Breast epithelium (tissue), 4 donors: ENCODE measurements at regions not wholly inside any gene's neighbourhood (a gene's known extent, or its start where the extent isn't known, plus 50 kb on each side); places are given as distances from the start of the nearest gene placed in this dataset.

Source experiments
- DNase-seq, 2 donors: peaks; one replicate each; pipeline ENCODE4 v3.0.0-alpha.2; 2019; ENCODE audit warnings: low spot score in 2 of 2
- H3K27ac ChIP-seq, 2 donors: fragments of 200-600 bp; sonication (generic) in 1 of 2; one replicate each; pipeline ENCODE4 v1.5.1; 2016 to 2019; ENCODE audit warnings: mild to moderate bottlenecking in 1 of 2
- H3K27me3 ChIP-seq, 2 donors: fragments of 200-600 bp; sonication (generic) in 1 of 2; one replicate each; pipeline versions ENCODE4 v1.5.1 to v1.6.0; 2017 to 2019; ENCODE audit warnings: control low read depth in 1 of 2, mild to moderate bottlenecking in 1 of 2
- H3K36me3 ChIP-seq: fragments of 200-600 bp; one replicate; pipeline ENCODE4 v1.5.1; 2019
- H3K4me1 ChIP-seq, 2 donors: fragments of 200-600 bp; sonication (generic); one replicate each; pipeline ENCODE4 v1.5.1; 2016 to 2019; ENCODE audit warnings: control low read depth in 1 of 2
- H3K4me3 ChIP-seq, 3 donors: fragments of 200-600 bp; sonication (generic); 1 replicate in 2 of 3; 2 replicates in 1 of 3; pipeline ENCODE4 v1.5.1; 2016 to 2019; ENCODE audit warnings: mild to moderate bottlenecking in 3 of 3, moderate library complexity in 2 of 3
- H3K9me3 ChIP-seq, 2 donors: fragments of 200-600 bp; sonication (generic) in 1 of 2; one replicate each; pipeline ENCODE4 v1.5.1; 2016 to 2019; ENCODE audit warnings: control low read depth in 1 of 2
- POLR2A ChIP-seq: fragments of 450-650 bp; IDR thresholded peaks from one replicate; pipeline ENCODE4 v1.6.1; 2016; ENCODE audit warnings: antibody characterized with exemption, mild to moderate bottlenecking, moderate library complexity
- POLR2AphosphoS5 ChIP-seq, 3 donors: sonication (generic); formaldehyde crosslinking; IDR thresholded peaks; one replicate each; pipeline ENCODE4 v1.6.1; 2017; ENCODE audit warnings: antibody characterized with exemption in 3 of 3
- intact Hi-C: fragments of 100-400 bp; cut with DNase I; formaldehyde crosslinking; loops from one replicate; pipeline ENCODE4 v1.15.1; 2023; ENCODE audit warnings: low total_unique reads
- TF ChIP-seq, protein P1 (sequence below), 3 donors: fragments of 450-650 bp; IDR thresholded peaks; one replicate each; pipeline ENCODE4 v1.5.1; 2016 to 2017; ENCODE audit warnings: antibody characterized with exemption in 3 of 3, mild to moderate bottlenecking in 3 of 3, moderate library complexity in 3 of 3

GRCh38 chr10:118838364-118838763 lies 83.6 kb upstream of the CACUL1 start:
- no peaks in the 10 kb centered on the region for H3K9me3 ChIP-seq
- intact Hi-C loops = no loop called here
- H3K27me3 ChIP-seq = no peaks in the 10 kb centered on the region
- no peak overlapping the region for H3K4me3 ChIP-seq
- no peak overlapping the region for H3K27ac ChIP-seq
- DNase-seq = no peak
- TF ChIP-seq, protein P1, sequence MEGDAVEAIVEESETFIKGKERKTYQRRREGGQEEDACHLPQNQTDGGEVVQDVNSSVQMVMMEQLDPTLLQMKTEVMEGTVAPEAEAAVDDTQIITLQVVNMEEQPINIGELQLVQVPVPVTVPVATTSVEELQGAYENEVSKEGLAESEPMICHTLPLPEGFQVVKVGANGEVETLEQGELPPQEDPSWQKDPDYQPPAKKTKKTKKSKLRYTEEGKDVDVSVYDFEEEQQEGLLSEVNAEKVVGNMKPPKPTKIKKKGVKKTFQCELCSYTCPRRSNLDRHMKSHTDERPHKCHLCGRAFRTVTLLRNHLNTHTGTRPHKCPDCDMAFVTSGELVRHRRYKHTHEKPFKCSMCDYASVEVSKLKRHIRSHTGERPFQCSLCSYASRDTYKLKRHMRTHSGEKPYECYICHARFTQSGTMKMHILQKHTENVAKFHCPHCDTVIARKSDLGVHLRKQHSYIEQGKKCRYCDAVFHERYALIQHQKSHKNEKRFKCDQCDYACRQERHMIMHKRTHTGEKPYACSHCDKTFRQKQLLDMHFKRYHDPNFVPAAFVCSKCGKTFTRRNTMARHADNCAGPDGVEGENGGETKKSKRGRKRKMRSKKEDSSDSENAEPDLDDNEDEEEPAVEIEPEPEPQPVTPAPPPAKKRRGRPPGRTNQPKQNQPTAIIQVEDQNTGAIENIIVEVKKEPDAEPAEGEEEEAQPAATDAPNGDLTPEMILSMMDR (IDR thresholded peaks at IDR 0.05) = no peak
- TF ChIP-seq POLR2A (no peak), POLR2AphosphoS5 (IDR thresholded peaks at IDR 0.05) (no peak)
- H3K36me3 ChIP-seq = no peaks in the 10 kb centered on the region
- no peaks in the 10 kb centered on the region for H3K4me1 ChIP-seq

GRCh38 chr10:118839348-118839747 lies 84.6 kb upstream of the CACUL1 start:
- Histone ChIP-seq H3K27ac (no peak overlapping the region), H3K4me1 (no peaks in the 10 kb centered on the region), H3K27me3 (no peaks in the 10 kb centered on the region), H3K4me3 (no peak overlapping the region), H3K9me3 (no peaks in the 10 kb centered on the region), H3K36me3 (no peaks in the 10 kb centered on the region)
- intact Hi-C loops = no loop called here
- TF ChIP-seq, protein P1 (IDR thresholded peaks at IDR 0.05) = no peak
- no peak for TF ChIP-seq POLR2AphosphoS5 (IDR thresholded peaks at IDR 0.05)
- no peak for TF ChIP-seq POLR2A
- DNase-seq = no peak

DNA sequence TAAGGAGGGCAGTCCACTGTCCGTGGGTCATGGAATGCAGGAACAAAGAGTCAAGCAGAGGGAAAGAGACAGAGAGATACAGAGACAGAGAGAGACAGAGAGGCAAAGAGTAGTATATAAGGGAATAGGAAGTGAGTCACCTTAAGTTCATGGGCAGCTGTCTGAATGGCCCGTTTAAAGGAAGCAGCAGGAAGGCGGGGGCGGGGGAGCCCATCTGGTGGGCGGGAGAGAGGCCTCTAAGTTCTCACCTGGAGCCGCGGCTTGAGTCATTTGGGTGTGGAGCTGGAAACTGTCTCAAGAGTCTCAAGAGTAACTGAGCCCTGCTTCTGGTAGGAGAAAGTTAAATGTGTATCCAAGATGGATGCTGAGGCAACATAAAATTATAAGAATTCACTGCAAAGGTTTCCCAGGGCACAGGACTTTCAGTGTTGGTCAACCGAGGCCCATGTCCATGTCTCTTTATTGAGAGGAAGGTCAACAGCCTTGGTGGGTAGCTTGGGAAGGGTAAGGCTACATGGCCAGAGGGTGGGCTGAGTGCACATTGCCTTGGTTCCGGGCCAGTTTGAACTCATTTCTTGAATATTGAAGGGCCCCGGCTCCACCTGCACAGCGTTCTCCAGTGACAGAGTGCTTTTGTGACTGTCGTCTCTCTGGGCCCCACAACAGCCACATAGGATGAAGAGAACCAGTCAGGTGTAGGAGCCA lies 85.5 kb upstream of the CACUL1 start:
- H3K4me3 ChIP-seq = no peak overlapping the region
- no peak for DNase-seq
- H3K9me3 ChIP-seq = no peaks in the 10 kb centered on the region
- H3K4me1 ChIP-seq = no peaks in the 10 kb centered on the region
- no peaks in the 10 kb centered on the region for H3K36me3 ChIP-seq
- no peaks in the 10 kb centered on the region for H3K27me3 ChIP-seq
- TF ChIP-seq POLR2A (no peak), POLR2AphosphoS5 (IDR thresholded peaks at IDR 0.05) (no peak)
- TF ChIP-seq, protein P1 (IDR thresholded peaks at IDR 0.05) = no peak
- H3K27ac ChIP-seq = no peak overlapping the region
- intact Hi-C loops = no loop called here

DNA sequence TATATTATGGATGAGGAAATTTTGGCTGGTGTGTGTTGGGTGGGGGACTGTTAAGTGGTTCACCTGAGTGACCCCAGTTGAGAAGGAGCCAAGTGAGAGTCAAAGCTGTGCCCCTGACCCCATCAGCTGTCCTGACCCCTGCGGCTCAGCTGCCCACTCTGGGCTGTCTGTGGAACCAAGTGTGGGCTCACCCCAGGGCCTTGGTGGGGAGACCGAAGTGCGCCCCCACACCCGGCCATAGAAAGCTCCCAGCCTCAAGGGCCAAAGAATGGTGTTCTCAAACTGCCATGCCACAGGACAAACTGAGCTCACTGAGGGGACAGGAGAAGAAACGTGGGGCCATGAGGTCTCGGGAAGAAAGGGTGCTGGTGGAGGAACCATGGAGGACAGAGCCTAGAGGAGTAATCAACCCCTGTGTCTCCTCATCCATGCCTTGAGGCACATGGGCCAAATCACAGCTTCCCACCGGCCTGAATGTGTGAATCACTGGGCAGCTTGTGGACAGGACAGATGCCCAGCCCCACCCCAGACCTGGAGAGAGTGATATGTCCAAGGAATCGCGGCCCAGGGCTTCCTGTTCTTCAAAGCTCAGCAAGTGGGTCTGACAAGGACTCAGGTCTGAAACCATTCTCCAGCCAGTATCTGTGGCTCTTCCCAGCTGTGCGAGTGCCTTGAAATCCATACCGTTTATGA lies 86.2 kb upstream of the CACUL1 start:
- no peaks in the 10 kb centered on the region for H3K36me3 ChIP-seq
- no peak for DNase-seq
- no peaks in the 10 kb centered on the region for H3K27me3 ChIP-seq
- H3K4me1 ChIP-seq = no peaks in the 10 kb centered on the region
- no peak overlapping the region for H3K4me3 ChIP-seq
- intact Hi-C loops = no loop called here
- no peaks in the 10 kb centered on the region for H3K9me3 ChIP-seq
- no peak overlapping the region for H3K27ac ChIP-seq
- TF ChIP-seq, protein P1 (IDR thresholded peaks at IDR 0.05) = no peak
- TF ChIP-seq POLR2AphosphoS5 (IDR thresholded peaks at IDR 0.05) (no peak), POLR2A (no peak)

DNA sequence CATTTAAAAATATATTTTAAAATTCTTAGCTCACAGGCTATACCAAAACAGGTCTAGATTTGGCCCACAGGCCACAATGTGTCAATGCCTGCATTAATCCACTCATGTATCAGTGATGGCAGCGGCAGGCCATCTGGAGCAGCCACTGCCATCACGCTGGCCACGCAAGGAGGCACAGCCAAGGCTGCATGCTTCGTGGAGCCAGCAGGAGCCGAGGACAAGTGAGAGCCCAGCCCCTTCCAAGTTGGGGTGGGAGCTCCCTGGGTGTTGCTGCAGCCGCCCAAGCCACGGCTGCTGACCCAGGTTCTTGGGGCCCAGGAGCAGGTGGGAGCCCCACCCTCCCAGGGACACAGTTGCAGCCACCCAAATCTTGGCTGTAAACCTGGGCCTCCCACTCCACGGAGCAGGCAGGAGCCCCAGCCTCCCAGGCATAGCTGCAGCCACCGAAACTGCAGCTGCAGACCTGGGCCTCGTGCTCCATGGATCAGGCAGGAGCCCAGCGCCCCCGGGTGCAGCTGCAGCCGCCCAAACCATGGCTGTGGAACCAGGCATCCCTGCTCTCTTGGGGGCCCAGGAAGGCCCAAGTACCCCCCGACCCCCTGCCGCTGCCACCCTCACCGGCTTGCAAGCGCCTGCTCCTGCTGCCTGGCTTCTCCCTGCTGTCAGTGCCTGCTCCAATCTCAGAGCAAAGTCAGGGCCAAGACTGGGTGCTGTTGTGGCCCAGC lies 87.3 kb upstream of the CACUL1 start:
- intact Hi-C loops = no loop called here
- H3K4me1 ChIP-seq = no peaks in the 10 kb centered on the region
- TF ChIP-seq POLR2A = no peak
- no peak for TF ChIP-seq POLR2AphosphoS5 (IDR thresholded peaks at IDR 0.05)
- TF ChIP-seq, protein P1 (IDR thresholded peaks at IDR 0.05) = no peak
- DNase-seq = no peak
- H3K4me3 ChIP-seq = no peak overlapping the region
- no peaks in the 10 kb centered on the region for H3K36me3 ChIP-seq
- H3K9me3 ChIP-seq = no peaks in the 10 kb centered on the region
- H3K27ac ChIP-seq = no peak overlapping the region
- no peaks in the 10 kb centered on the region for H3K27me3 ChIP-seq
